Vagina (tissue), 2 donors: ENCODE measurements at regions not wholly inside any gene's neighbourhood (a gene's known extent, or its start where the extent isn't known, plus 50 kb on each side); places are given as distances from the start of the nearest gene placed in this dataset.

ENCODE experiments used
- POLR2AphosphoS5 ChIP-seq, 2 donors: sonication (generic); formaldehyde crosslinking; IDR thresholded peaks; one replicate each; pipeline ENCODE4 v1.9.0; 2017; ENCODE audit warnings: antibody characterized with exemption in 2 of 2, mild to moderate bottlenecking in 2 of 2, low read depth in 1 of 2; ENCODE audit not compliant: insufficient read depth in 1 of 2
- TF ChIP-seq, protein P1 (sequence below), 3 experiments: fragments of 450-650 bp in 2 of 3; fragments of 200-600 bp in 1 of 3; sonication (generic) in 1 of 3; IDR thresholded peaks; one replicate each; pipeline ENCODE4 v1.5.1; 2017 to 2019; ENCODE audit warnings: antibody characterized with exemption in 3 of 3, mild to moderate bottlenecking in 2 of 3, moderate library complexity in 2 of 3

DNA sequence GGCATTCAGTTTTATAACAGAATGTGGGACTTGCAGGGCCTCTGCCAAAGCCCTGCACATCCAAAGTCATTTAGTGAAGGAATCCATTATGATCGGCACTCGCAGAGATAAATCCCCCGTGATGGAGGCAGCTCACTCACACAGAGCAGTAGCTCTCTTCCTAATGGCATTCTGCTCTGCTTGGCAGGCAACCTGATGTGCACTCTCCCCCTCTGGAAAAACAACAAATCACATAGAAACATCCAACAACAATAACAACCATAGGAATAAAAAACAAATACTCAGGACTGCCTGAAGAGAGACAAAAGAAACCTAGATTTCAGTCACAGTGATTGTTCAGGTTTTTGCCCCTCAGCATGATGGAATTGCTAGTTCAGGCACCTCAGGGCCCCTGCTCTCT is 59.7 kb downstream of the NAA11 start:
- TF ChIP-seq, protein P1, sequence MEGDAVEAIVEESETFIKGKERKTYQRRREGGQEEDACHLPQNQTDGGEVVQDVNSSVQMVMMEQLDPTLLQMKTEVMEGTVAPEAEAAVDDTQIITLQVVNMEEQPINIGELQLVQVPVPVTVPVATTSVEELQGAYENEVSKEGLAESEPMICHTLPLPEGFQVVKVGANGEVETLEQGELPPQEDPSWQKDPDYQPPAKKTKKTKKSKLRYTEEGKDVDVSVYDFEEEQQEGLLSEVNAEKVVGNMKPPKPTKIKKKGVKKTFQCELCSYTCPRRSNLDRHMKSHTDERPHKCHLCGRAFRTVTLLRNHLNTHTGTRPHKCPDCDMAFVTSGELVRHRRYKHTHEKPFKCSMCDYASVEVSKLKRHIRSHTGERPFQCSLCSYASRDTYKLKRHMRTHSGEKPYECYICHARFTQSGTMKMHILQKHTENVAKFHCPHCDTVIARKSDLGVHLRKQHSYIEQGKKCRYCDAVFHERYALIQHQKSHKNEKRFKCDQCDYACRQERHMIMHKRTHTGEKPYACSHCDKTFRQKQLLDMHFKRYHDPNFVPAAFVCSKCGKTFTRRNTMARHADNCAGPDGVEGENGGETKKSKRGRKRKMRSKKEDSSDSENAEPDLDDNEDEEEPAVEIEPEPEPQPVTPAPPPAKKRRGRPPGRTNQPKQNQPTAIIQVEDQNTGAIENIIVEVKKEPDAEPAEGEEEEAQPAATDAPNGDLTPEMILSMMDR (IDR thresholded peaks at IDR 0.05), result no peak
- no peak for TF ChIP-seq POLR2AphosphoS5 (IDR thresholded peaks at IDR 0.05; ENCODE audit: insufficient read depth in 1 of 2, low read depth in 1 of 2)
